GM18861 (cell line): ENCODE measurements at regions not wholly inside any gene's neighbourhood (a gene's known extent, or its start where the extent isn't known, plus 50 kb on each side); places are given as distances from the start of the nearest gene placed in this dataset.
"Not testable (repeated sequence)": the region's sequence is repeated elsewhere in the genome, so short reads cannot be mapped to it uniquely, and the experiment has no call there.

Source experiments
- ATAC-seq: cut with Tn5 transposase; IDR thresholded peaks from one replicate; pipeline ENCODE4 v1.9.1; 2021; ENCODE audit not compliant: unreplicated experiment

DNA sequence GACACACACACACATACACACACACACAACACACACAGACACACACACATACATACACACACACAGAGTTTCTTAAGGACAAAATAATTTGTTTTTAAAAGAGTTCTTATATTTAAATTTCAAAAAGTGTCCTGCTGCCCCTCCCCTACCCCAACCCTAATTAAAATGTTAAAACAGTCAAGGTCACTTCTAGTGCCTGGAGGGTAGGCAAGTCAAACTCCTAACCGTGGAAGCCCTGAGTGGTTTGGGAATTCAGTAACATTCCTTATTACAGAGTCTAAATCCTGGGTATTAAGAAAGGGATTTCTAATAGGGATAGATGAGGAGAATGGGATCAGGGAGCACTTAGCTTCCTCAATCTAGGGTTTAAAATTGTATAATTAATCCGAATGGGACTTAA lies 403.6 kb upstream of the NFIA start:
- ATAC-seq, result no peak

DNA sequence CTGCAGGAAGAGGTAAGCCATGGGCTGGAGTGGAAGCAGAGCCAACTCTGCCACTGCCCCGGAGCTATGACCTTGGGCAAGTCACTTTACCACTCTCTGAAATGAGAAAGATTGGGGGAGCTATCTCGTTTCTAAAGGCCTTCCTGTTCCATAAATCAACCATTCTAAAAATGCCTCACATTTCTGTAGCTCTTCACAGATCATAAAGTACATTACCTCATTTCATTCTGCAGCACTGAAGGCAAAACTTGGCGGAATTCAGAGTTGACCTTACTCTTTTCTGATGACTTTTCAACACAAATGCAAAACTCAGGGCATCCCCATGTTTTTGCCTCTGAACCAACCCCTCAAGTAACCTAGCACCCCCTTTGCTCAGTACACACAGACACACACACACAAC lies 404.0 kb upstream of the NFIA start:
- no peak for ATAC-seq

DNA sequence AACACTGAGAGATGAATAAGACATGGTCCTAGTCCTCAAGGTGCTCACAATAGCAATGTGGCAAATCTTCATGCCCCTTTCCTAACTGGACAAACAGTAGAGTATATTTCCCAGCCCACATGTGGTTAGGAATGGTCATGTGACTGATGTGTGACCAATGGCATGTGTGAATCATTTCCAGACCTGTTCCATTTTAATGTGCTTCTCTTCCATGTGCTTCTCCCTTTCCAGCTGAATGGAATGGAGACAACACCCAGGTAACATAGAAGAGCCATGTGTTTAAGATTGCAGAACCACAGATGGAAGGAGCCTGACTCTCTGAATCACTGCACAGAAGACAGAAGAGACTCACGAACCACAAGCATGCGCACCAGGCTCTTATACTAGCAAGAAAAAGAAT lies 409.9 kb upstream of the NFIA start:
- ATAC-seq, result no peak

DNA sequence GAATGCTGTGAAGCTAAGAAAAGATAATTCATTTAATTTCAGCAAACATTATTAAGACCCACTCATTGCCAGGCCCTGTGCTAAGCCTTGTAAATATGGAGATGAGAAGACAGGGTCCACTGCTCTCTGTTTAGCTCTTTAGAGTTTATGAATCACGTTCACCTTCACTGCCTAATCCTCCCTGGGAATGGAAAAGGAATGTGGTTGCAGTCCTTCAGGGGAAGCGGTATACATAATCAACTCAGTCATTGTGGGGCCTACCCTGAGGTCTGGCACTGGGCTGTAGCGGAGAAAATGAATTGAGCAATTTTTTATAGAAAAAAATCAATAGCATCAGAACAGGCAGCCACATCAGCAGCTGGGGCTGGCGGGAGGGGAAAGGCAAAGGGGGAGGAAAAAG lies 412.1 kb upstream of the NFIA start:
- ATAC-seq, result no peak

DNA sequence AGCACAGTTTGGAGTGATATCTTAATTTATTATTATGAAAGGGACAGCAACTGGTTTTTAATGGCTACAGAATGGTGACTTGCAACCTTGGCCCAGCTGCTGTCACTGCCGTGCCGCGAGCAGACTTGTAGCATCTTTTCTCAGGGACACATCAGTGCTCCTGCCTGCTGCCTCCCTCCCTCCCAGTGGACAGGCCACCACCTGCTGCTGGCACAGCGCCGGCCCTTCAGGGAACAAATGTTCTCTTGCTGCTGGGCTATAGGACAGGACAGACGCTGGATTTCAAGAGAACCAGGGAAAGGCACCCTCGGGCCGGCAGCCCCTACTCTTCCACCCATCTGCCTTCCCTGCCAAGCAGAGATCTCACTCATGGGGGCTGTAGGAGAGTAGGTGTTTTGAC lies 413.8 kb upstream of the NFIA start:
- no peak for ATAC-seq

DNA sequence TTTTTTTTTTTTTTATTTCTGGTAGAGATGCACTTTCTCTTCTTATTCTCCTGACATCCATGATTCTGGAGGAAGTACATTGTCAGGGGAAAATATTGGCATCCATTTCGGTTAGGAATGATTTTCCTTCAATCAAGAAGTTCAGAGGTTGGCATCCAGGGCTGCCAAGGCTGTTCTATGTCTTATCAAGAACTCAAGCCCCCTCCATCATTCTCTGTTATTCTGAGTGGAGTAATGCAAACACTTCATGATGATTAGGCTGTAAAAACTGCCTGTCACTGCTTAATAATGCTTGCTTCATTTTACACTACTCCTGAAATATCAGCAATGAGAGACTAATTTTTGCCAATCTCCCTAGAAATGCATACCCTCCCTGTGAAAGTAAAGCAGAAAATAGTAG lies 417.1 kb upstream of the NFIA start:
- ATAC-seq, result no peak

DNA sequence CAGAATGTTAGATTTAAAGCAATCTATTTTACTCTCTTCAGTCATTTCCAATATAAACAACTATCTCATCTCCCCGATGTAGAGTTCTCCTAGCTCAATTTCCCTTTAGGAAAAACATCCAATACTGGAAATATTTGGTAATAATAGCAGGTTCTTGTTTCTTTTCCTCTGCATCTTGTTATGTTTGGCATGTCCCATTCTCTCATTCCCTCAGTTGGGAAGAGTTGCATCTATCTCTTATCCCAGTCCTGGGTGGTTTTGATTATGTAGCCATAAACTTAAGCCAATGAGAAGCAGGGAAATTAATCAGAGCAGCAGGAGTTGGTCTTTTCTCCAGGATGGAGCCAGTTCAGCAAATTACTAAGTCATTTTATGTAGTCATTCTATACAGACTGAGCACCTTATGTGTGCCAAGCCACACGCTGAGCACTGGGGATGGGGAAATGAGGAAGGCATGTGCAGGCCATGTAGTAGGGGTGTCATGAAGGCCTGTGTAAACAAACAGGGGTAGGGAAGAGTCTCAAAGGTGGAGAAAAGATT lies 418.2 kb upstream of the NFIA start:
- ATAC-seq, result no peak

DNA sequence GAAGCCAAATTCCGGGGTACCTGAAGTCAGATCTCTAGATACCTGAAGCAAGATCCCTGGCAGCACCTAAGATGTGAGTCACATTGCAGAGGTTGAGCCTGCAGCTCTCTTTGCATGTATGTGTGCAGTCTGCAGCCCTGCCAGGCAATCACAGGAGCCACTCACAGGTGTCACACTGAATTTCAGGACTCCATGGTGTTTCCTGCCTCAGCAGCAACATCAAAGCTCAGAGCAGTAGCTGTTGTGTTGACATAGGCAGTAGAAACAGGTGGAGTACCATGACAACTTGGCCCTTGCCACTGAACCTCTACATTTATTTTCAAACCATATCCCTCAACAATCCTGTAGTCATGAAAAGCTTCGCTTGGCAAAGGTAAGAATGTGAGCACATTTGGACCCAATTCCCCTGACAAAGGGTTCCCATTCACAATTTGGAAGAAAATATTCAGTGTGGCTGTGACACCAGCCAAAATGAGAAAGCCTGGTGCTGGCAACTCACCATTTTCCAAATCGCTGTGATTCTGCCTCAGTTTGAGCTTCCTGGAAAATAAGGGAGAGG lies 419.8 kb upstream of the NFIA start:
- ATAC-seq, result no peak

DNA sequence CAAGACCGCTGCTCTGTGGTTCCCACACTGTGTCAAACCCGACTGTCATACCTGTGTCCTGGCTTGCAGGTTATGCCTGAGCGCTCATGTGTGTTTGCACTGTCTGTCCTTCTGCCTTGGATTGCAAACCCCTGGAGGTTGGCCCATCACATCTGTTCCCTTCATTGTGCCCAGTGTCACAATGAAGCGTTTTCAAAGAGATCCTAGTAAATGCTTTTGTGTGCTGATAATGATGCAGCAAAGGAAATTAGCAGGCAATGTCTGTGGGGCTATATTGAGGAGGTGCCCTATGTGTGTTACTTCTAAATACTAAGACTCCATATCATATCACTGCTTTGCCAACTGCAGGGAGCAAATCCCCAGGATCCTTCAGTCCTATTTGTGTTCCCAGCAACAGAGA lies 424.4 kb upstream of the NFIA start:
- no peak for ATAC-seq

DNA sequence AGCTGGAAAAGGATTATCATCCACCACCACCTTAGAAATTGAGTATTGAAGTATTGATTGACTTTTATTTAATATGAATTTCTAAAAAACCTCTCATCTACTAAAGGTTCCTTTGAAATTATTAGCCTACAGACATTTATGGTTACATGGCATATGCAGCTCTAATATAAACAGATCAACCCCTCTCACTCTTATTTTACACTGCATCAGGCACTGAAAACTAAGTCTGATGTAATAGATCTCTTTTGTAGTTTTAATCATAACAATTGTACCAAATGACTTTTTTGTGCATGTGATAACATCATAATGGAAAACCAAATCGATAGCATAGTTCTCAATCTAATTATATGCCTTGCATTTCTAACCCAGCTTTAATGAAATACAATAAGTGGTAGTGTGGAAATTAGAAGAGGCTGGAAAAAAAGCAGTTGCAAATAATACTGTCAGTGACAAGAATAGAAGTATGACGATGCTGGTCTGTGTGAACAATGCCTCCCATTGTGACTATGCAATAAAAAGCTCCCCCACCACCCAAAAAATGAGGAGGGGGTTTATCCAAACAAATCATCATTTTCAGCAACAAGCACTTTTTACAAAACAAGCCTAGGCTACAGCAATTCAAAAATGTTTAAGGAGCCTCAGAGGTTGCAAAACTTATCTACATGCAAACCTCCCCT lies 426.5 kb upstream of the NFIA start:
- no peak for ATAC-seq

DNA sequence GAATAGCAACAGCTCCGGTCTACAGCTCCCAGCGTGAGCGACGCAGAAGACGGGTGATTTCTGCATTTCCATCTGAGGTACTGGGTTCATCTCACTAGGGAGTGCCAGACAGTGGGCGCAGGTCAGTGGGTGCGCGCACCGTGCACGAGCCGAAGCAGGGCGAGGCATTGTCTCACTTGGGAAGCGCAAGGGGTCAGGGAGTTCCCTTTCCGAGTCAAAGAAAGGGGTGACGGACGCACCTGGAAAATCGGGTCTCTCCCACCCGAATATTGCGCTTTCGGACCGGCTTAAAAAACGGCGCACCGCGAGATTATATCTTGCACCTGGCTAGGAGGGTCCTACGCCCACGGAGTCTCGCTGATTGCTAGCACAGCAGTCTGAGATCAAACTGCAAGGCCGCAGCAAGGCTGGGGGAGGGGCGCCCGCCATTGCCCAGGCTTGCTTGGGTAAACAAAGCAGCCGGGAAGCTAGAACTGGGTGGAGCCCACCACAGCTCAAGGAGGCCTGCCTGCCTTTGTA lies 442.3 kb upstream of the NFIA start:
- not testable (repeated sequence) for ATAC-seq

DNA sequence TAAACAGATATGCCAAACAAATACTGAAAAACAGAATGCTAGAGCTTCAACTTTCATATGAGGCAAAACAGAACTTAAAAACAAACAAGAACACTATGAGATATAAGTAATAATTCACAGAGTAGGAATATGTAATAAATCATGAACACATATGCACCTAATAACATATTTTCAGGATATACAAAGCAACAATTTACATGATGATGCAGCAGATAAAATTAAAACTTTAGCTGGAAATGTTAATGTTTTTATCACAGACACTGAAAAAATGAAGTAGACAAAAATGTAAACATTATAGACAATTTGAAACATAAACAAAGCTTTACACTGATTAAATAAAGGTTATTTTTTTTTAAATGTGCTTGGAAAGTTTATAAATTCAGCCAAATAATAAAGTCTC lies 443.1 kb upstream of the NFIA start:
- no peak for ATAC-seq

DNA sequence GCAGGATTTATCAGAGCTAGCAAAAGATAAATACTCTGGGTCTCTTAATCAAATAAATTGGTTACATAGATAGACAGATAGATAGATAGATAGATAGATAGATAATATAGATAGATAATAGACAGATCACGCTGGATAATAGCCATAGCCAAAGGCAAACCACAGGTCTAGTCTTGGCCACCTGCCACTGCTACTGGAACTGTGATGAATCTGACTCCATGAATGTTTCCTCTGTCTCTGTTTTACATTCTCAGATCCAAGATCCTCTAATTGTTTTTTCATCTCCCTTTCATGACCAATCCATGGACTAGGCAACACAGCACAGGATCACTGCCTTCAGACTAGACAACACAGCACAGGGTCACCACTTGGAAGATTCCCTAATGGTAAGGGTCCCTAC lies 444.7 kb upstream of the NFIA start:
- no peak for ATAC-seq

DNA sequence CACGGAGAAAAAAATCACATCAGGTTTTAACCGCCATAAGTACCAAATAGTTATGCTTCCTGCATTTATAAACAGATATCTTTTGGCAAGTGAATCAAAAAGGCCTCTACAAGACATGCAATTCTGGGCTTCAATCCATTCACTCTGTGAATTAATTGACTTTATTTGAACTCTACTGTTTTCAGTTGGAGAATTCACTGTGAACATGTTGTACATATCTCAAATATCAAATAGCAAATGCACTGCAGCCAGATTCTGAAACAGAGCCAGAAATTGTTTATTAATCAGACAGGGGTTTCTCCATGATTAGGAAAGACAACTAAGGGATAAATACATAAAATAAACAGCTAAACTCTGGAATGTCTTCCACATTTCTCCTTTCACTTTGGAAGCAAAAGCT lies 445.4 kb upstream of the NFIA start:
- no peak for ATAC-seq

DNA sequence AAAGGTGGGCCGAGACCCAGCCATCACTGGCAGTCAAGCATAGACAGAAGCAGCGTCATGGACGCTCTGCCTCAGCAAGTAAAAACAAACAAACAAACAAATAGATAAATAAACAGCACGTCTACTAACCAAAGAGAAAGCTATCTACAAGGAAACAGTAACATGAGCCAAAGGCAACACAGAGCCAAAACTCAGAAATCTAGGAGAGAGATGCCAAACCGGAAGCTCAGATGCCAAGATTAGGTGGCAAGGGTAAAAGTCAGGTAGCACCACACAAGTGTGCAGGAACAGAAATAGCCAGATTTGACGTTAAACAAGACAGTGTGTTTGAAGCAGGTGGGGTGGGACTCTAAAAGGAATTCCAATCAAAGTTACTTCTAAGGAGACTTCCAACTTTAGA lies 448.3 kb upstream of the NFIA start:
- ATAC-seq, result no peak

DNA sequence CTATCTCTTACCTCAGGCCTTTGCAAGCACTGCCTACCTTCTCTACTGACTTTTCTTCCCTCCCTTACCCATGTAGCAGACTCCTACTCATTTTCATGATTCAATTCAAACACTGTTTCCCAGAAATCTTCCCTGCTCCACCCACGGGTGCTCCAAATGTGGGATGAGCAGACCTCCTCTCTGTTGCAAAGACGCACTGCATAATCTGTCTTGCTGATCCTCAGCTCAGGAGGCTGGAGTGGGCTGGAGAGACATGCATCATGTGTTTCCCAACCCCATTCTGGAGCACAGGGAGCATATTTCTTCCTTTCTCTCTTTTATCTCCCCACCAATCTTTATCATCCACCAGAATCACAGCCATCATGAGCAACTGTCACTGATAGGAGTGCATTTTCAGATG lies 459.9 kb upstream of the NFIA start:
- ATAC-seq, result no peak

DNA sequence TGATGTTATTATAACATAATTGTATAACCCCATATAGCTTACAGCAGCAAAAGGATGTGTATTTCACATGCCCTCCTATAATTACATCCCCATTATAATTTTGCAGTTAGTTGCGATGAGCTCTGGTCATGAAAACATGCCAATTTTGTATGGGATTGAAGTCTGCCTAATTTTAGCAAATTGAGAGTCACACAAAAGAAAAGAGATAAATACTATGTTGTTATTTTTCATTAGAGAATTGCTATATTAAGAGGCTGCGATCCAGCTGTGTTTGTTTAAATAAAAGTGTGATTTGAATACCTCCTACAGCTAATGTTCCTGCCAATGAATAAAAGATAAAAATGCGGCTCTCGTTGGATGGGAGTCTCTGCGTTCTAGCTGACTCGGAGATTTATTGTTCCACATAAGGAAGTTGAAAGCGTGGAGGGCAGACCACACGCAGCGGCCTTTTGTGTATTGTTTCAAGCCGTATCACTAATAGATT lies 461.0 kb upstream of the NFIA start:
- ATAC-seq, result no peak

DNA sequence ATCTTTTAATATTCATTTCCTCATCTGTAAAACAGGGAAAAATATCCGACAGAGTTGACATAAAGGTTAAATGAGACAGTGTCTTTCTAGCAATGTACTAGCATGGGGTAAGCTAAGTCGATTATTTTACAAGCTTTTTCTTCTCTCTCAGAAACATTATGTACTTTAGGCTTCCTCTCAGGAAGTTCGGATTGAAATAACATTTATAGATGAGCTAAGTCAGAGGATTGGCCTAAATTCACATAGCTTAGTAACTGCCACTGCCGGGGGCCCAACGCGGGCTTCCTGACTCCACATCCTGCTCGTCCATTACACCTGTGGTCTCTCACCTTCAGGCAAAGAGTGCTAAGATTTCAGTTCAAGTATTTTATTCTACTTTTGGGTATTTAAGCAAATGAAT lies 462.3 kb upstream of the NFIA start:
- no peak for ATAC-seq

DNA sequence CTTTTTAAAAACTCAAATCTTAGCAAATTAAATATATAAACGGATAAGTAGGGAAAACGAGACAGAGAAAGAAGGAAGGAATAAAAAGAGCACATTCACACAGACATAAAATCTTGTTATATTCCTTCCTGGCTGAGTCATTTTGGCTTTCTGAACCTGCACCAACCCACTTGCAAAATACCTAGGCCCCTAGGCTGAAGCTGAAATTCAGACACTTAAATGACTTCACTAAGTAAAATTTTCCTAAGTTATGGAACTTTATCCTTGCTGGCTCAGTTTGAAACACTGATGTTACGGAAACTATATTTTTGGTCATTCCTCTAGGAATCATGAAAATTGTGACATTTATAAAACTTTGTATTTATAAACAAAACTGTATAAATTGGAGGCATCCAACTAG lies 462.8 kb upstream of the NFIA start:
- no peak for ATAC-seq

DNA sequence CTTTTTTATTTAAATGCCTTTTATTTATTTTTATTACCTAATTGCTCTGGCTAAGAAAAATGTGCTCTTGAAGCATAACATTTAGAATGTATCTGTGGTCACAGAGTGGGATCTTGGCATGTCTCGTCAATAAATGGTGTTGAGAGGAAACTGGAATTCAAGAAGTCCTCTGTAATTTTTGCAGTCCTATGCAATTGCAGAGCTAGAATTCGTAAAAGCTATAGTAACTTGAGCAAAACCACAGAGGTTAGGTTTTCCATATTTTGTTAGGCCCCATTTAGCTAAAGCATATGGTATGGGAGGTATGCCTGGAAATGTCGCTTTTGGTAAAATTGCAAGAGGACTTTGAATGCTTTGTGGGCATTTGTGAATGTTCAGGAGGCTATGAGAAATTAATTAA lies 466.7 kb upstream of the NFIA start:
- ATAC-seq, result no peak

DNA sequence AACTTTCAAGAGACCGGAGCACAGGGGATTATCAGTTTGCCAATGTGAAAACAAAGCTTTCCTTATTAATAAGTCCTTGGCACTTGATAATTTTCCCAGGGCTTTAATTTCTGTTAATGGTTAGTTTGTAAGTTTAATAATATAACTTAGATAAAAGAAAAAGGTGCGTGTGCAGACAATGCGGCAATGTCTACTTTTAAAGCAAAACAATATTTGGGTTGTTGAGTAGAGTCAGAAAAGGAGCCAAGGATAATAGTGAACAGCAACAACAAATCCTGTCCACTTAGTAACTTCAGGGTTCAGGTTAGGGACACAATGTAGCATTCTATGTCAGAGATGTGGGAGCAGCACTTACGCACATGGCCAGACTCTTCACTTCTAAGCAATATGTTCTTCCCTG lies 469.6 kb upstream of the NFIA start:
- no peak for ATAC-seq

DNA sequence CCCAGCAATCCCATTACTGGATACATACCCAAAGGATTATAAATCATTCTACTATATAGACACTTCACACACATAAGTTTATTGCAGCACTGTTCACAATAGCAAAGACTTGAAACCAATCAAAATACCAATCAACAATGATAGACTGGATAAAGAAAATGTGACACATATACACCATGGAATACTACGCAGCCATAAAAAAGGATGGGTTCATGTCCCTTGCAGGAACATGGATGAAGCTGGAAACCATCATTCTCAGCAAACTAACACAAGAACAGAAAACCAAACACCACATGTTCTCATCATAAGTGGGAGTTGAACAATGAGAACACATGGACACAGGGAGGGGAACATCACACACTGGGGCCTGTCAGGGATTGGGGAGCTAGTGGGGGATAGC lies 475.4 kb upstream of the NFIA start:
- ATAC-seq, result not testable (repeated sequence)

DNA sequence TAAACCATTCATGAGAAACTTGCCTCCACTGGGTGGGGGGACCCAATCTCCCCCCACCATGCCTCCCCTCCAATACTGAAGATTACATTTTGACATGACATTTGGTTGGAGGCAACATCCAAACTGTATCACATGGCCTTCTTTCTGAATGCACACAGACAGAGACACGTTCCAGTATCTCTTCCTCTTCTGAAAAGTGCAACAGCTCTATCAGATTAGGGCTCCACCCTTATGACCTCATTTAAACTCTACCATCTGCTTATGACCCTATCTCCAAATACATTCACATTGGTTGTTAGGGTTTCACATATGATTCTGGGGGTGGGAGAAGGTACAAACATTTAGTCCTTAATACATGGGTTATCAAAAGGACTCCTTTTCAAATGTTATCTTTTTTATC lies 481.8 kb upstream of the NFIA start:
- no peak for ATAC-seq
